ENCODE measurements at regions not wholly inside any gene's neighbourhood (a gene's known extent, or its start where the extent isn't known, plus 50 kb on each side); places are given as distances from the start of the nearest gene placed in this dataset.
"Not testable (repeated sequence)": the region's sequence is repeated elsewhere in the genome, so short reads cannot be mapped to it uniquely, and the experiment has no call there.

DNA sequence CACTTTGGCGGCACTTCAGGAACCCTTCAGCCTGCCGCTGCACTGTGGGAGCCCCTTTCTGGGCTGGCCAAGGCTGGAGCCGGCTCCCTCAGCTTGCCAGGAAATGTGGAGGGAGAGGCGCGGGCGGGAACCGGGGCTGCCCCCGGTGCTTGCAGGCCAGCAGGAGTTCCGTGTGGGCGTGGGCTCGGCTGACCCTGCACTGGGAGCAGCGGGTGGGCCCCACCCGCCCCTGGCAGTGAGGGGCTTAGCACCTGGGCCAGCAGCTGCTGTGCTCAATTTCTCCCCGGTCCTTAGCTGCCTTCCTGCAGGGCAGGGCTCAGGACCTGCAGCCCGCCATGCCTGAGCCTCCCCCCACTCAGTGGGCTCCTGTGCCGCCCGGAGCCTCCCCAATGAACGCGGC, 196.8 kb upstream of the ADAMTS3 start:
- H3K36me3 Mint-ChIP-seq (ENCODE audit: low read depth); intact Hi-C loops (cut with micrococcal nuclease); H3K4me3 Mint-ChIP-seq; H3K27me3 Mint-ChIP-seq; H3K27ac Mint-ChIP-seq; H3K9me3 Mint-ChIP-seq; H3K4me1 Mint-ChIP-seq (ENCODE audit: low read depth): not testable (repeated sequence)

DNA sequence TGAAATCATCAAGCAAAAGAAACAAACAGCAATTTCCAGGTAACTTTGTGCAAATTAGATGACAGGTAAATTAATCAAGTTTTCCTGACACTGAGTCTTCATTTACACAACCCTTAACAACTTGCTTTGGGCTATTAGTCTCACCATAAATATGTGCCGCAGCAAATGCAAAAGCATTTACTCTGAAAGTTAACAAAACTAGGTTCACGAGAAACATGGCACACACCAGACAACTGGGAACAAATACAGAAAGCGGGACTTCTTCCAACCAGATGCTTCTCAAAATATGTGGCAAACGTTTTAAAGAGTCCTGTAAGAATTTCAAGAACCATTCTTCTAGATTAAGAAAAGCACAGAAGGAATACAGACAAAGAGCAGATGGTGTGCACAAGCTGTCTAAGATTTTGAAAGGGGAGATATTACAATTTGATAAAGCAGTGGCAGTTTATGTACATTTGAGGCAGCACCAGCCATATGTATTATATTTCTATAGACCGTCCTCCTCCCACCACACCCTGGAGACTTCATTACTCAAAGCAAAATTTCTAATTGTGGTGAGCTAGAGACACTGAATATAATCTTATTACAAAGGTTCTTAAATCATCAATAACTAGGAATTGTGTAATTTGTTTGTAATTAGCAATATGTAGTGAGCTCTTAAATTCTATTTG, 192.5 kb upstream of the ADAMTS3 start:
- Mint-ChIP-seq H3K4me1 (ENCODE audit: low read depth) (no peaks in the 10 kb centered on the region), H3K36me3 (ENCODE audit: low read depth) (no peaks in the 10 kb centered on the region), H3K9me3 (no peaks in the 10 kb centered on the region), H3K4me3 (no peak overlapping the region), H3K27ac (no peak overlapping the region), H3K27me3 (no peaks in the 10 kb centered on the region)
- intact Hi-C loops (cut with micrococcal nuclease) = no loop called here

DNA sequence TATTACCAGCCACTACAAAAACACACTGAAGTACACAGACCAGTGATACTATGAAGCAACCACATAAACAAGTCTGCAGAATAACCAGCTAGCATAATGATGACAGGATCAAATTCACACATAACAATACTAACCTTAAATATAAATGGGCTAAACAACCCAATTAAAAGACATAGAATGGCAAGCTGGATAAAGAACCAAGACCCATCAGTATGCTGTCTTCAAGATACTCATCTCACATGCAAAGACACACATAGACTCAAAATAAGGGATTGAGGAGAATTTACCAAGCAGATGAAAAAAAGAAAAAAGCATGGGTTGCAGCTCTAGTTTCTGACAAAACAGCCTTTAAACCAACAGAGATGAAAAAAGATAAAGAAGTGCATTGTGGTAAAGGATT, 184.4 kb upstream of the ADAMTS3 start:
- H3K27me3 Mint-ChIP-seq; H3K36me3 Mint-ChIP-seq (ENCODE audit: low read depth); intact Hi-C loops (cut with micrococcal nuclease); H3K4me3 Mint-ChIP-seq; H3K4me1 Mint-ChIP-seq (ENCODE audit: low read depth); H3K27ac Mint-ChIP-seq: not testable (repeated sequence)
- H3K9me3 Mint-ChIP-seq = peaks cover 77% of the 10 kb centered on the region

DNA sequence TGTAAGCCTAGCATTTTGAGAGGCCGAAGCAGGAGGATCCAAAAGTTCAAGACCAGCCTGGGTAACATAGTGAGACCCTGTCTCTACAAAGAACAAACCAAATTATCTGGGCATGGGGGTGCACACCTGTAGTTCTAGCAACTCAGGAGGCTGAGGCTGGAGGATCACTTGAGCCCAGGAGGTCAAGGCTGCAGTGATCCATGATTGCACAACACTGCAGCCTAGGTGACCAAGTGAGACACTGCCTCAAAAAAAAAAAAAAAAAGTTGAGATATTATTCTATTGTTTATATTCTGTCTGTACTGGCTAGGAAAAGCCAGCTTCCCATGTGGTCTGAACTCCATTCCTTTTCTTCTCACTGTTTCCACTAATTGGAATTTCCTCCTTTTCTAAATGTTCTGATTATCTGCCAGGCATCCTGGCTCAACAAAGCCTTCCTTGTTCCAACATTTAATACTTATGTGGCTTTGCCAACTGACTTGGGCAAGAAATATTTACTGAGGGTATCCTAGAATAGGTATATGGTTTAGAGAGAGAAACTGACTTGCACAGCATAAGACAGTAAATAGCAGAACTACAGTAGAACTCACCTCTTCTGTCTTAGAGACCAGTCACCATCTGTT, 175.2 kb upstream of the ADAMTS3 start:
- Mint-ChIP-seq H3K9me3 (peaks cover 25% of the 10 kb centered on the region), H3K27me3 (no peaks in the 10 kb centered on the region), H3K4me1 (ENCODE audit: low read depth) (no peaks in the 10 kb centered on the region), H3K27ac (no peak overlapping the region), H3K36me3 (ENCODE audit: low read depth) (no peaks in the 10 kb centered on the region), H3K4me3 (no peak overlapping the region)
- intact Hi-C loops (cut with micrococcal nuclease) = no loop called here

DNA sequence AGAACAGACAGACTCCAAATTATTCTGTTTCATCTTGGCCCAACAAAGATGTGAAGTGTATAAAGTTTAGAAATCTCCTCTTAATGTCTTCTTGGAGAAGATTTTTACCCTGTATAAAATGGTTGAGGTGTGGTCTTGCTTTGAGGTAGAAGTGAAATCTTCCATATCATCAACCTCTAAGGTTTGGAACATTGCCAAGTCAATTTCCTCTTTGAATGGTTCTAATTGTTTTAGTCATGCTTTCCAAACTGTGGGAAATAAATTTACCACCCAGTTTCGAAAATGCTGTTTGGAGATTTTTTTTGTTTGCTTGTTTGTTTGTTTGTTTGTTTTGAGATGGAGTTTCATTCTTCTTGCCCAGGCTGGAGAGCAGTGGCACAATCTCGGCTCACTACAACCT, 174.1 kb upstream of the ADAMTS3 start:
- no peaks in the 10 kb centered on the region for H3K27me3 Mint-ChIP-seq
- H3K27ac Mint-ChIP-seq = no peak overlapping the region
- no peaks in the 10 kb centered on the region for H3K36me3 Mint-ChIP-seq (ENCODE audit: low read depth)
- H3K4me1 Mint-ChIP-seq (ENCODE audit: low read depth) = no peaks in the 10 kb centered on the region
- H3K4me3 Mint-ChIP-seq = no peak overlapping the region
- H3K9me3 Mint-ChIP-seq = peaks cover 16% of the 10 kb centered on the region
- intact Hi-C loops (cut with micrococcal nuclease) = no loop called here

DNA sequence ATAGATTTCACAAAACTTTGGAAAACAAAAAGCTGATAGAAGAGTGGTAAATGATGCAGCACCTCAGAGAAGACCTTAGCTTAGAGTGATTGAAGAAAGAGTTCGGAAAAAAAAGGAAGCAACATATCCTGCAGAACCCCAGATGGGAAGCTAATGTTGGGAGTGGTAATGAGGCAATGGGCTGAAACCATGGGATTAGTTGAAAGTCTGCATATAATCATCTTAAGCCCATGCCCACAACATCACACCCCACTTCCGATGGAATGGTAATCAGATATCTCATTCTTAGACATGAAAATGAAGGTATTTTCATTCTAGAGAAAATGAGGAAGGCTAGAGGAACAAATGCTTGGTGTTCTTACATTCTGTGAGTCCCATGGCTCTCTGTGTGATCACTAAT, 146.3 kb upstream of the ADAMTS3 start:
- no peaks in the 10 kb centered on the region for H3K4me1 Mint-ChIP-seq (ENCODE audit: low read depth)

DNA sequence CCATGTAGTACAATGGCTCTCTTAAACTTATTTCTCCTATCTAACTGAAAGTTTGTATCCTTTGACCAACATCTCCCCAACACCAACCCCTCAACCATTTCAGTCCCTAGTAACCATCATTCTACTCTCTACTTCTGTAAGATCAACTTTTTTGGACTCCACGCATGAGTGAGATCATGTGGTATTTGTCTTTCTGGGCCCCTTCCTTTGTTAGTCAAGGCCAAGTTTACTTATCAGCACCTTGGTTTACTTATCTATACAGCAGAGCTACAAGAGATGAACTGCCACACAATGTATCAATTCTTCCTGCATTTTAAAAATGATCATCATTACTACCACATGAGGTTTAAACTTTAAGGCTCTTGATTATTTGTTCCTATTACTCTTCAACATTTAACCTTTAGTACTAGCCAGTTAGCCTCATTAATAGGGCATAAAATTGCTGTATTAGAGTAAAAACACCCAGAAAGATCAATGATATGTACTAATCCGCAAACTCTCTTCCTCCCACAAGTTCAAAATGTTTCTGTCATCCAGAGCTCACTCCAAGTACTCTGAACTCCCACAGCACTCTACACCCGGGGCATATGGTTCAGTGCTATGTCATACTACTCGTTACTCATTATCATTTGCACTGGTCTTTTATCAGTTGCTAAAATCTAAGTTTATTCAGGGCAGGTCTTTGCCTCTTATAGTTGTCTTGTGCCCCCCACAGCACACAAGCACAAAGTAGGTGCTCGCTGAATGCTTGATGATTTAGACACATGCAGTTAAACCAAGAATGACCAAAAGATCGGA, 145.7 kb upstream of the ADAMTS3 start:
- Mint-ChIP-seq H3K27ac (no peak overlapping the region), H3K4me1 (ENCODE audit: low read depth) (no peaks in the 10 kb centered on the region), H3K36me3 (ENCODE audit: low read depth) (no peaks in the 10 kb centered on the region), H3K9me3 (no peaks in the 10 kb centered on the region), H3K27me3 (no peaks in the 10 kb centered on the region), H3K4me3 (no peak overlapping the region)
- intact Hi-C loops (cut with micrococcal nuclease) = no loop called here

More for the DNA sequence above, 146.3 kb upstream of the ADAMTS3 start:
- no peaks in the 10 kb centered on the region for H3K27me3 Mint-ChIP-seq
- intact Hi-C loops (cut with micrococcal nuclease) = no loop called here
- H3K4me3 Mint-ChIP-seq = no peak overlapping the region
- H3K9me3 Mint-ChIP-seq = no peaks in the 10 kb centered on the region
- H3K27ac Mint-ChIP-seq = no peak overlapping the region
- no peaks in the 10 kb centered on the region for H3K36me3 Mint-ChIP-seq (ENCODE audit: low read depth)

DNA sequence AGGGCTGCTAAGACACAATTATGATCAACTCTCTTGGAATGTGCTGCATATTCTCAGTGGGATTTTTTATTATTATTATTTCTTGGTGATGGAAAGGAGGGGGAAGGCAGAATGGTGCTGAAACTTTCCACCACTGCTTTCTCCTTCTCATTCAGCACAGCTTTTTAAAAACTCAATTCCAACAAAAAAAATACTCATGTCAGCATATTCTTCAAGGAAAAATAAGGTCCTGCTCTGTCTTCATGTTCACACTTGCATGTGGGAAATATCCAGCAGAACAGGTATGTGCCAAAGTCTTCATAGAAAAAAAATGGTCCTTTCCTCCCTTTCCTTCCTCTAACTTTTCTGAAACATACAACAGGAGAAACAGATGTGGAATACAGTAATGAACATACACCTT, 144.0 kb upstream of the ADAMTS3 start:
- Mint-ChIP-seq H3K4me1 (ENCODE audit: low read depth) (no peaks in the 10 kb centered on the region), H3K4me3 (no peak overlapping the region), H3K27ac (no peak overlapping the region), H3K27me3 (no peaks in the 10 kb centered on the region), H3K36me3 (ENCODE audit: low read depth) (no peaks in the 10 kb centered on the region), H3K9me3 (no peaks in the 10 kb centered on the region)
- intact Hi-C loops (cut with micrococcal nuclease) = no loop called here

DNA sequence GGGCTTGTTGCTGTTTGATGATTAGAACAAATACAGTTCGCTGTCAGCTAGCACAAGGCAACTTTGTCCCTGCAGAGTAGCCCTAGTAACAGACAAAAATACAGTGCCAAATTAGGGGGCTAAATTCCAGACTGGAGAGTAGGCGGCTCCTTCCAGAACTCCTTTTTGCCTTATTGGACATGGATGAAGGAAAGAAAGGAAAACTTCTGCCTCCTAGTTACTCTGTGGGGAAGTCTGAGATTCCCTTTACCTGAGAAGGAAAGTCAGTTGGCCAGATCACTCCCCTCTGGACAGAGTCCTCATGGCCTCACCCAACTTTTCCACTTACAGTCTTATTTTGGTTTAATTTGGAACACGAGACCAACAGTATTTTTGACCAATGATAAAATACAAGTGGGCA, 140.5 kb upstream of the ADAMTS3 start:
- Mint-ChIP-seq H3K9me3 (no peaks in the 10 kb centered on the region), H3K4me1 (ENCODE audit: low read depth) (no peaks in the 10 kb centered on the region), H3K27ac (no peak overlapping the region), H3K36me3 (ENCODE audit: low read depth) (no peaks in the 10 kb centered on the region), H3K27me3 (no peaks in the 10 kb centered on the region), H3K4me3 (no peak overlapping the region)
- intact Hi-C loops (cut with micrococcal nuclease) = no loop called here

DNA sequence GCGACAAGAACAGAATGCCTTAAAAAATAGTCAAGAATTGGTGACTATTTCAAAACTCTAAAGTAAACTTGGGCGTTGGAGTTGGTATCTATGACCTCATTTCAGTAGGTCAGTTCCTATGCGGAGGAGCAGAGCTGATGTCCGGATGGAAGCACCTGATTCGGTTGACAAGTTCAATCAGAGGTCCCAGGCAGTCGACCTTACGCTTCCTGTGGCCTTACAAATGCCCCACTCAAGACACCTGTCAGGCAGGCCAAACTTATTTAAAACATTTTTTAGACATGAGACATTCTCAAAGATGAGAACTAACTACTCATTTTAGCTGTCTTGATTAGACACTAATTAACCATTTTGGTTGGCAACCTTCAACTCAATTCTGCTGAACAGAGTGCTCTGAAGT, 137.7 kb upstream of the ADAMTS3 start:
- no peaks in the 10 kb centered on the region for H3K9me3 Mint-ChIP-seq
- H3K4me3 Mint-ChIP-seq = no peak overlapping the region
- no peaks in the 10 kb centered on the region for H3K36me3 Mint-ChIP-seq (ENCODE audit: low read depth)
- H3K4me1 Mint-ChIP-seq (ENCODE audit: low read depth) = no peaks in the 10 kb centered on the region
- intact Hi-C loops (cut with micrococcal nuclease) = no loop called here
- no peaks in the 10 kb centered on the region for H3K27me3 Mint-ChIP-seq
- no peak overlapping the region for H3K27ac Mint-ChIP-seq

DNA sequence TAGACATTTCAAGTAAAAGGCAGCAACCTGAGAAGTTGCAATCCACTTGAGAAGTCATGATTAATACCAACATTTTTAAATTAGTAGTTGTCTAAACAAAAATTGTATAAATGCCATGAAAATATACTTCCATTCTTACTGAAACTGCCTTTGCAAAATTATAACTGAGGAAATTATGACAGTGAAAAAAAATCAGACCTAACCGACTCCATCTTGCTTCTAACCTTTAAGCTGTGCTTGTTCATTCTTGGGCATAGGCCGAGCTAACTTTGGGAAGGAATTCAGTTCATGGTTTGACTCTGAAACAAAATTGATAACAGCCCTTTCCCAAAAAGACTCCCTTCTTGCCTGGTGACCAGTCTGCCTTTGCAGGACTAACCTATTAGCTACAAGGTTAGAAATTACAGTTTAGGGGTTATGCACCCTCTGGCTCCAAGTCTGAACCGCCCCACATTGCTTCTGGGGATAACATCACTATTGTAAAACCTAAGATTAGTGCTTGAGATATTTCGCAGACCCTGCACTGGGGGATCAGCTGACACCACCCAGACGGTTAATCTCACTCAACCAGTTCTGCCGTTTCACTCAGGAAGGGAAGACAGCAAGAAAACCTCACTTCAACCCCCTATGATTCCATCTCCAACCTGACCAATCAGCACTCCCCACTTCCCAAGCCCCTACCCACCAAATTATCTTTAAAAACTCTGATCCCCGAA, 136.1 kb upstream of the ADAMTS3 start:
- H3K4me3 Mint-ChIP-seq; H3K36me3 Mint-ChIP-seq (ENCODE audit: low read depth); H3K27ac Mint-ChIP-seq; H3K4me1 Mint-ChIP-seq (ENCODE audit: low read depth); H3K27me3 Mint-ChIP-seq; H3K9me3 Mint-ChIP-seq; intact Hi-C loops (cut with micrococcal nuclease): not testable (repeated sequence)

DNA sequence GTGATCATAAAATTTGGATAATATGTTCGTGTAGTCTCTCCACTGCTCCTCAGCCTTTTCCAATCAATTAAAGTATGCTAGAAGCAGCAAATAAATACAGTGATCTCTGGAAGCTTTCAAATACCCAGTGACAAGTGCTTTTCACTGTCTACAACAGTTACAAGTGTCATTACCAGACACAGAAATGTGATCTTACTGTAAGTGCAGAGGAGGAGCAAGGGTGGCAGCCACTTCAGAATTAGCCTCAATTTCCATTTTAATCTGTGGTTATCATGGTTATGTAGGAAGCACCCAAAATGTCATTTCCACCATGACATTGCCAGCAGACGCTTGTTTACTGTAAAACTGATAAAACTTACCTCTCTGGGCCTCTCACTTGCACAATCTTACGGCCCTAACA, 133.9 kb upstream of the ADAMTS3 start:
- H3K27me3 Mint-ChIP-seq = no peaks in the 10 kb centered on the region
- intact Hi-C loops (cut with micrococcal nuclease) = loop anchor here (2.0 kb wide), 1 partner anchor 318 kb away; no protein-coding TSS in a partner anchor
- no peaks in the 10 kb centered on the region for H3K36me3 Mint-ChIP-seq (ENCODE audit: low read depth)
- H3K4me3 Mint-ChIP-seq = no peak overlapping the region
- H3K27ac Mint-ChIP-seq = no peak overlapping the region
- no peaks in the 10 kb centered on the region for H3K9me3 Mint-ChIP-seq
- no peaks in the 10 kb centered on the region for H3K4me1 Mint-ChIP-seq (ENCODE audit: low read depth)

DNA sequence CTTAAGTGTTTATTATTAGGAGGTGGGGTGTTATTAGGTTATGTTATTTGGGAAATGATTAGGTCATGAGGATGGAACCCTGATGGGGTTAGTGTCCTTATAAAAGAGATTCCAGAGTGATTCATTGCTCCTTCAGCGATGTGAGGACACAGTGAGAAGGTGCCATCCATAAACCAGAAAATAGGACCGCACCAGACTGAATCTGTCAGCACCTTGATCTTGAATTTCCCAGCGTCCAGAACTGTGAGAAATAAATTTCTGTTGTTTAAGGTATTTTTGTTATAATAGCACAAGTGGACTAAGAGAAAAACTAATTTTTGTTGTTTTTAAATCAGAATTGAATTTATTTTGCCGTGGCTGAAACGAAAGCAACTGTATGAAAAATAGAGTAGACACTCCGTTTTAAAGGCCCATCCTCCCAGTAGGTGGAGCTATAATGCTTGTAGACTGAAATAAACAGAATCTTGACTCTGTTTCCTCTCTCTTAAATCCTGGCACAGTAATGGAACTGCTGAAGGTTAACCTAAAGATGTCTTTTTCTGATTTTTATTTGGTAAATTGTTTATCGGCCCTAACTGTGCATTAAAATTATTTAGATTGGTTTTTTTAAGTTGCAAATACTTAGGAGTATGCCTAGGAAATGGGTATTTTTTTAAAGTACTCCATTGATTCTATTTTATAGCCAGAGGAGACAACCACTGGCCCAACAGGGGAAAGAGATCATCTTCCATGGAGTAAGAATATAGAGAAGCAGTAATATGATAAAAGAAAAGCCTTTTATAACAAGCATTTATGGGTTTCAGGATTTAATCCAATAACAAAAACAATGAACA, 133.2 kb upstream of the ADAMTS3 start:
- H3K27ac Mint-ChIP-seq = no peak overlapping the region
- H3K9me3 Mint-ChIP-seq = no peaks in the 10 kb centered on the region
- intact Hi-C loops (cut with micrococcal nuclease) = loop anchor here (2.0 kb wide), 1 partner anchor 319 kb away; no protein-coding TSS in a partner anchor
- no peaks in the 10 kb centered on the region for H3K36me3 Mint-ChIP-seq (ENCODE audit: low read depth)
- no peaks in the 10 kb centered on the region for H3K4me1 Mint-ChIP-seq (ENCODE audit: low read depth)
- H3K4me3 Mint-ChIP-seq = peak overlapping the region; percentile 64
- no peaks in the 10 kb centered on the region for H3K27me3 Mint-ChIP-seq

Measured in dendritic cell treated with granulocyte-macrophage colony-stimulating factor and Interleukin-4, amounts not matched to agents 40 ng/mL and 50 ng/mL, for 4 days (primary cell).